ENCODE measurements at regions not wholly inside any gene's neighbourhood (a gene's known extent, or its start where the extent isn't known, plus 50 kb on each side); places are given as distances from the start of the nearest gene placed in this dataset.

- CTCF ChIA-PET = no interaction called here
- no peak for DNase-seq
- WGBS (ENCODE audit: low lambda C conversion rate) = 34% methylated on average over 5 of the region's 5 CpGs
Measured at GRCh38 chr14:75372260-75372659, 55.6 kb upstream of the JDP2 start.

GRCh38 chr14:75373133-75373532 is 54.7 kb upstream of the JDP2 start:
- Histone ChIP-seq H3K27ac (ENCODE audit: low read depth in 2 of 2, low read length in 1 of 2) (no peak overlapping the region), H3K27me3 (ENCODE audit: insufficient read depth) (peaks cover 14% of the 10 kb centered on the region; the same call in 1 of the 2 replicates), H3F3A (replicated peaks; ENCODE audit: insufficient read depth) (no peaks in the 10 kb centered on the region), H3K79me2 (ENCODE audit: insufficient read depth) (no peaks in the 10 kb centered on the region), H2AFZ (ENCODE audit: low read depth) (no peak overlapping the region), H4K20me1 (ENCODE audit: insufficient read depth) (no peaks in the 10 kb centered on the region), H3K4me3 (ENCODE audit: low read depth in 2 of 2, low read length in 1 of 2) (no peak overlapping the region), H3K36me3 (replicated peaks in 1 of 2; ENCODE audit: control insufficient read depth in 1 of 2, insufficient read depth in 2 of 2, low read length in 1 of 2) (no peaks in the 10 kb centered on the region), H3K9ac (no peak overlapping the region), H3K9me3 (0 out of 2 replicates have a peak, but pooled peaks cover 3% of the 10 kb centered on the region), H3K4me2 (no peak overlapping the region), H3K9me2 (no peaks in the 10 kb centered on the region), H3K4me1 (ENCODE audit: control insufficient read depth in 1 of 2, insufficient read depth in 2 of 2, low read depth in 1 of 2, low read length in 1 of 2) (no peaks in the 10 kb centered on the region)
- no peak for DNase-seq
- TF ChIP-seq JUND (IDR thresholded peaks at IDR 0.05) (no peak), RFX5 (IDR thresholded peaks at IDR 0.05; ENCODE audit: low read length) (no peak), FOXM1 (IDR thresholded peaks at IDR 0.05; ENCODE audit: low read depth) (no peak), POLR2AphosphoS5 (IDR thresholded peaks at IDR 0.05; ENCODE audit: low read depth, low read length) (no peak), IRF3 (IDR thresholded peaks at IDR 0.05; ENCODE audit: low read depth, low read length) (no peak), EZH2phosphoT487 (IDR thresholded peaks at IDR 0.05; ENCODE audit: borderline replicate concordance, low read depth) (no peak), NRF1 (IDR thresholded peaks at IDR 0.05; ENCODE audit: low read depth, low read length) (no peak), GATA2 (CRISPR knock-in tag; IDR thresholded peaks at IDR 0.05) (no peak), EP300 (IDR thresholded peaks at IDR 0.05; ENCODE audit: borderline replicate concordance in 1 of 2, low read depth in 1 of 2, low read length in 1 of 2) (no peak), ELF1 (IDR thresholded peaks at IDR 0.05) (no peak), NFIC (IDR thresholded peaks at IDR 0.05; ENCODE audit: borderline replicate concordance) (no peak), RAD21 (IDR thresholded peaks at IDR 0.05; ENCODE audit: low read length) (no peak)
- ChIA-PET POLR2A (no interaction called here), CTCF (no interaction called here)
- WGBS (ENCODE audit: low lambda C conversion rate) = 40% methylated on average over 3 of the region's 3 CpGs

More at GRCh38 chr14:75372260-75372659, 55.6 kb upstream of the JDP2 start:
- H3F3A ChIP-seq (replicated peaks; ENCODE audit: insufficient read depth) = no peaks in the 10 kb centered on the region
- no peaks in the 10 kb centered on the region for H3K4me1 ChIP-seq (ENCODE audit: control insufficient read depth in 1 of 2, insufficient read depth in 2 of 2, low read depth in 1 of 2, low read length in 1 of 2)
- H3K36me3 ChIP-seq (replicated peaks in 1 of 2; ENCODE audit: control insufficient read depth in 1 of 2, insufficient read depth in 2 of 2, low read length in 1 of 2) = no peaks in the 10 kb centered on the region
- no peak overlapping the region for H3K27ac ChIP-seq (ENCODE audit: low read depth in 2 of 2, low read length in 1 of 2)
- H3K9me3 ChIP-seq = 0 out of 2 replicates have a peak, but pooled peaks cover 2% of the 10 kb centered on the region
- TF ChIP-seq FOSL2 (IDR thresholded peaks at IDR 0.05; ENCODE audit: borderline replicate concordance, low read depth) (no peak), RXRA (IDR thresholded peaks at IDR 0.05; ENCODE audit: borderline replicate concordance, low read depth) (no peak), RCOR1 (IDR thresholded peaks at IDR 0.05; ENCODE audit: low read length) (no peak), GATA2 (CRISPR knock-in tag; IDR thresholded peaks at IDR 0.05) (no peak), RFX5 (IDR thresholded peaks at IDR 0.05; ENCODE audit: low read length) (no peak), SIN3A (IDR thresholded peaks at IDR 0.05; ENCODE audit: borderline replicate concordance, low read depth, low read length) (no peak), SMC3 (IDR thresholded peaks at IDR 0.05; ENCODE audit: low read depth, low read length) (no peak), EZH2phosphoT487 (IDR thresholded peaks at IDR 0.05; ENCODE audit: borderline replicate concordance, low read depth) (no peak), NRF1 (IDR thresholded peaks at IDR 0.05; ENCODE audit: low read depth, low read length) (no peak), YY1 (IDR thresholded peaks at IDR 0.05; ENCODE audit: low read depth) (no peak)
- no peak overlapping the region for H3K4me3 ChIP-seq (ENCODE audit: low read depth in 2 of 2, low read length in 1 of 2)
- H4K20me1 ChIP-seq (ENCODE audit: insufficient read depth) = no peaks in the 10 kb centered on the region
- peaks cover 14% of the 10 kb centered on the region; the same call in 1 of the 2 replicates for H3K27me3 ChIP-seq (ENCODE audit: insufficient read depth)
- no peaks in the 10 kb centered on the region for H3K79me2 ChIP-seq (ENCODE audit: insufficient read depth)
- POLR2A ChIA-PET = no interaction called here
- no peak overlapping the region for H3K4me2 ChIP-seq
- H3K9ac ChIP-seq = no peak overlapping the region
- no peak overlapping the region for H2AFZ ChIP-seq (ENCODE audit: low read depth)
- no peaks in the 10 kb centered on the region for H3K9me2 ChIP-seq

Data from SK-N-SH (cell line).